ENCODE measurements at regions not wholly inside any gene's neighbourhood (a gene's known extent, or its start where the extent isn't known, plus 50 kb on each side); places are given as distances from the start of the nearest gene placed in this dataset.

DNA sequence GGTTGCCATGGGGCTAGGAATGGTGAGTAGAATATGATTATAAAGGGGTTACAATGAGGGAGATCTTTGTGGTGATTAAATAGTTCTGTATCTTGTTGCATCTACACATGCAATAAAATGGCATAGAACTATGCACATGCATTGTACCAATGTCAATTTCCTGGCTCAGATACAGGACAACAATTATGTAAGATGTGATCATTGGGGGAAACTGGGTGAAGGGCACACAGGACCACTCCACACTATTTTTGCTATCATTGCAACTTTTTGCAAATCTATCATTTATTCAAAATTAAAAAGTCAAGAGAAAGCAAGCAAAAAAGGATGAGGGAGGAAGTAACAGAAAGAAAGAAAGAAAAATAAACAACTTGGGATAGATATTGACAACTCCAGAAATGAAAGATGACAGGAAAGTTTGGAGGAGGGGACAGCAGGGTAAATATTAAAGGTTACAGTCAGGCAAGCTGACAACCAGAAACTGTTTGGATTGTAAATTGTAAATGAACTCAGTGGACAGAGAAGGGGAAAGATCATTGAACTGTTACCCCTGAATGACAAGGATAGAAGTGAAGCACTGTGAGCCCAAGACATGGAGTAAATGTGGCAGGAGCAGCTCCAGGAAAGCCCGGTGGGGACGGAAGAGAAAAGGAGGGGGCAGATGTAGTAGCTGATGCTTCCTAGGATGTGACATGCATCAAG is 499.6 kb upstream of the JARID2 start:
- TF ChIP-seq, protein P1, sequence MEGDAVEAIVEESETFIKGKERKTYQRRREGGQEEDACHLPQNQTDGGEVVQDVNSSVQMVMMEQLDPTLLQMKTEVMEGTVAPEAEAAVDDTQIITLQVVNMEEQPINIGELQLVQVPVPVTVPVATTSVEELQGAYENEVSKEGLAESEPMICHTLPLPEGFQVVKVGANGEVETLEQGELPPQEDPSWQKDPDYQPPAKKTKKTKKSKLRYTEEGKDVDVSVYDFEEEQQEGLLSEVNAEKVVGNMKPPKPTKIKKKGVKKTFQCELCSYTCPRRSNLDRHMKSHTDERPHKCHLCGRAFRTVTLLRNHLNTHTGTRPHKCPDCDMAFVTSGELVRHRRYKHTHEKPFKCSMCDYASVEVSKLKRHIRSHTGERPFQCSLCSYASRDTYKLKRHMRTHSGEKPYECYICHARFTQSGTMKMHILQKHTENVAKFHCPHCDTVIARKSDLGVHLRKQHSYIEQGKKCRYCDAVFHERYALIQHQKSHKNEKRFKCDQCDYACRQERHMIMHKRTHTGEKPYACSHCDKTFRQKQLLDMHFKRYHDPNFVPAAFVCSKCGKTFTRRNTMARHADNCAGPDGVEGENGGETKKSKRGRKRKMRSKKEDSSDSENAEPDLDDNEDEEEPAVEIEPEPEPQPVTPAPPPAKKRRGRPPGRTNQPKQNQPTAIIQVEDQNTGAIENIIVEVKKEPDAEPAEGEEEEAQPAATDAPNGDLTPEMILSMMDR (IDR thresholded peaks at IDR 0.05; ENCODE audit: insufficient read depth, low read depth, low read length), result no peak
- TF ChIP-seq EZH2 (IDR thresholded peaks at IDR 0.05; ENCODE audit: insufficient read depth, low read length), result no peak
